Tibial nerve (tissue), 4 donors: ENCODE measurements at regions not wholly inside any gene's neighbourhood (a gene's known extent, or its start where the extent isn't known, plus 50 kb on each side); places are given as distances from the start of the nearest gene placed in this dataset.

ENCODE experiments used
- DNase-seq, 2 donors: peaks; one replicate each; pipeline ENCODE4 v3.0.0-alpha.2; 2019; ENCODE audit warnings: low spot score in 2 of 2
- H3K27ac ChIP-seq, 4 donors: fragments of 200-600 bp; sonication (generic) in 3 of 4; one replicate each; pipeline ENCODE4 v1.5.1; 2017 to 2019; ENCODE audit warnings: mild to moderate bottlenecking in 1 of 4
- H3K27me3 ChIP-seq, 2 donors: fragments of 200-600 bp; sonication (generic) in 1 of 2; one replicate each; pipeline versions ENCODE4 v1.5.1 to v1.6.0; 2017 to 2019
- H3K36me3 ChIP-seq, 3 donors: fragments of 200-600 bp; sonication (generic); one replicate each; pipeline ENCODE4 v1.5.1; 2018 to 2019
- H3K4me1 ChIP-seq, 4 donors: fragments of 200-600 bp; sonication (generic) in 3 of 4; one replicate each; pipeline ENCODE4 v1.5.1; 2017 to 2019
- H3K4me3 ChIP-seq, 4 donors: fragments of 200-600 bp; sonication (generic) in 3 of 4; one replicate each; pipeline ENCODE4 v1.5.1; 2017 to 2019; ENCODE audit warnings: mild to moderate bottlenecking in 1 of 4, moderate library complexity in 1 of 4
- H3K9me3 ChIP-seq, 4 donors: fragments of 200-600 bp; sonication (generic) in 3 of 4; one replicate each; pipeline ENCODE4 v1.5.1; 2017 to 2019
- CTCF ChIP-seq, 5 experiments: fragments of 200-600 bp in 3 of 5; fragments of 450-650 bp in 2 of 5; sonication (generic) in 3 of 5; IDR thresholded peaks; one replicate each; pipeline ENCODE4 v1.5.1; 2016 to 2019; ENCODE audit warnings: antibody characterized with exemption in 5 of 5, mild to moderate bottlenecking in 3 of 5, moderate library complexity in 2 of 5
- EP300 ChIP-seq, 2 donors: sonication (generic); formaldehyde crosslinking; IDR thresholded peaks; one replicate each; pipeline ENCODE4 v1.6.1; 2017; ENCODE audit warnings: antibody characterized with exemption in 2 of 2, mild to moderate bottlenecking in 1 of 2
- POLR2A ChIP-seq, 2 donors: fragments of 450-650 bp; IDR thresholded peaks; one replicate each; pipeline ENCODE4 v1.6.1; 2017; ENCODE audit warnings: antibody characterized with exemption in 2 of 2, mild to moderate bottlenecking in 2 of 2, moderate library complexity in 2 of 2
- WGBS, 2 donors: methylation state at CpG; one replicate each; pipeline ENCODE4 v1.1.5; 2018; 5-methylcytosine and 5-hydroxymethylcytosine counted together

GRCh38 chr1:83805921-83806320, 193.0 kb downstream of the TTLL7 start:
- TF ChIP-seq POLR2A (IDR thresholded peaks at IDR 0.05) (no peak), EP300 (IDR thresholded peaks at IDR 0.05) (no peak), CTCF (IDR thresholded peaks at IDR 0.05) (no peak)

GRCh38 chr1:83802460-83803152, 196.3 kb downstream of the TTLL7 start:
- TF ChIP-seq POLR2A (IDR thresholded peaks at IDR 0.05) (no peak), CTCF (IDR thresholded peaks at IDR 0.05) (no peak), EP300 (IDR thresholded peaks at IDR 0.05) (no peak)
- H3K27ac ChIP-seq = no peak overlapping the region
- DNase-seq = no peak
- H3K4me3 ChIP-seq = no peak overlapping the region
- peaks cover 0 to 21% (median 0%) of the 10 kb centered on the region in 4 donors for H3K4me1 ChIP-seq
- no peaks in the 10 kb centered on the region for H3K36me3 ChIP-seq
- H3K27me3 ChIP-seq = no peaks in the 10 kb centered on the region
- no peaks in the 10 kb centered on the region for H3K9me3 ChIP-seq
- WGBS, 2 donors = 29 to 36% methylated on average over 7 to 8 of the region's 8 CpGs

More at GRCh38 chr1:83805921-83806320, 193.0 kb downstream of the TTLL7 start:
- no peak for DNase-seq
- H3K4me1 ChIP-seq = peaks cover 0 to 10% (median 0%) of the 10 kb centered on the region in 4 donors
- no peak overlapping the region for H3K27ac ChIP-seq
- H3K27me3 ChIP-seq = no peaks in the 10 kb centered on the region
- H3K4me3 ChIP-seq = no peak overlapping the region
- H3K36me3 ChIP-seq = no peaks in the 10 kb centered on the region
- H3K9me3 ChIP-seq = no peaks in the 10 kb centered on the region
- 84 to 90% methylated on average over 4 of the region's 4 CpGs for WGBS, 2 donors

- Histone ChIP-seq H3K4me3 (no peak overlapping the region), H3K27ac (no peak overlapping the region)
Observed at GRCh38 chr1:83802023-83802422, 196.9 kb downstream of the TTLL7 start.

GRCh38 chr1:83800066-83800465, 198.9 kb downstream of the TTLL7 start:
- DNase-seq = no peak
- TF ChIP-seq EP300 (IDR thresholded peaks at IDR 0.05) (no peak), CTCF (IDR thresholded peaks at IDR 0.05) (no peak), POLR2A (IDR thresholded peaks at IDR 0.05) (no peak)
- WGBS, 2 donors = 55 to 66% methylated on average over 3 of the region's 3 CpGs

More at GRCh38 chr1:83802023-83802422, 196.9 kb downstream of the TTLL7 start:
- TF ChIP-seq EP300 (IDR thresholded peaks at IDR 0.05) (no peak), CTCF (IDR thresholded peaks at IDR 0.05) (no peak)
- Histone ChIP-seq H3K36me3 (no peaks in the 10 kb centered on the region), H3K4me1 (peaks cover 0 to 21% (median 0%) of the 10 kb centered on the region in 4 donors), H3K9me3 (no peaks in the 10 kb centered on the region), H3K27me3 (no peaks in the 10 kb centered on the region)
- no peak for DNase-seq
- 83 to 85% methylated on average over 3 of the region's 3 CpGs for WGBS, 2 donors

GRCh38 chr1:83799594-83799993, 199.3 kb downstream of the TTLL7 start:
- H3K9me3 ChIP-seq = no peaks in the 10 kb centered on the region
- no peaks in the 10 kb centered on the region for H3K27me3 ChIP-seq
- WGBS, 2 donors = 9 to 33% methylated on average over 1 of the region's 1 CpG
- H3K36me3 ChIP-seq = no peaks in the 10 kb centered on the region
- peaks cover 0 to 21% (median 0%) of the 10 kb centered on the region in 4 donors for H3K4me1 ChIP-seq
- no peak for DNase-seq
- no peak overlapping the region for H3K27ac ChIP-seq
- TF ChIP-seq CTCF (IDR thresholded peaks at IDR 0.05) = no peak
- TF ChIP-seq POLR2A (IDR thresholded peaks at IDR 0.05) = no peak
- no peak for TF ChIP-seq EP300 (IDR thresholded peaks at IDR 0.05)
- no peak overlapping the region for H3K4me3 ChIP-seq

More at GRCh38 chr1:83800066-83800465, 198.9 kb downstream of the TTLL7 start:
- no peaks in the 10 kb centered on the region for H3K9me3 ChIP-seq
- no peaks in the 10 kb centered on the region for H3K27me3 ChIP-seq
- no peak overlapping the region for H3K4me3 ChIP-seq
- H3K36me3 ChIP-seq = no peaks in the 10 kb centered on the region
- no peak overlapping the region for H3K27ac ChIP-seq
- H3K4me1 ChIP-seq = peaks cover 0 to 21% (median 0%) of the 10 kb centered on the region in 4 donors
